ENCODE measurements at regions not wholly inside any gene's neighbourhood (a gene's known extent, or its start where the extent isn't known, plus 50 kb on each side); places are given as distances from the start of the nearest gene placed in this dataset.

DNA sequence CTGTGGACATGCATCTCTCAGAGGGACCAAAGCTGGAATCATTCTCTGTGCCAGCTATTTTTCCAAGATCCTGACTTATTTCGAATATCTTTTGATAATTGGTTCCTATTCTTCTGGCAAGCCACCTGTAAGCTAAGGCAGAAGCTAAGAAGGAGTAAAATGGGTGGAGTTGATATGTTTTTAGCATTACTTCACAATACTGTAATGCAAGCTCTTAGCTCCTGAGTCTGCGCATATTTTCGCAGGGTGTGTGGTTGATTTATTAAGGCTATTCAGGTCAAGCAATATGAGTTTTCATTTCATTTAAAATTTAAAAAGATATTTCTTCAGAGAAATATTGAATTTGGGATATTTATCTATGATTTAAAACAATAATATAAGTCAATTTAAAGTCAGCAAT, 158.5 kb upstream of the ADAMTS16 start:
- Histone ChIP-seq H3K27me3 (no peaks in the 10 kb centered on the region), H3K4me1 (no peaks in the 10 kb centered on the region), H3K4me3 (no peak overlapping the region), H3K36me3 (no peaks in the 10 kb centered on the region), H3K9me3 (no peaks in the 10 kb centered on the region), H3K27ac (no peak overlapping the region)
- ATAC-seq, result no peak
- 72% methylated on average over 3 of the region's 3 CpGs for WGBS, 2 donors
- FAIRE-seq, result no peak
- no peak for DNase-seq
- intact Hi-C loops (cut with DNase I), result no loop called here
- TF ChIP-seq, protein P1, sequence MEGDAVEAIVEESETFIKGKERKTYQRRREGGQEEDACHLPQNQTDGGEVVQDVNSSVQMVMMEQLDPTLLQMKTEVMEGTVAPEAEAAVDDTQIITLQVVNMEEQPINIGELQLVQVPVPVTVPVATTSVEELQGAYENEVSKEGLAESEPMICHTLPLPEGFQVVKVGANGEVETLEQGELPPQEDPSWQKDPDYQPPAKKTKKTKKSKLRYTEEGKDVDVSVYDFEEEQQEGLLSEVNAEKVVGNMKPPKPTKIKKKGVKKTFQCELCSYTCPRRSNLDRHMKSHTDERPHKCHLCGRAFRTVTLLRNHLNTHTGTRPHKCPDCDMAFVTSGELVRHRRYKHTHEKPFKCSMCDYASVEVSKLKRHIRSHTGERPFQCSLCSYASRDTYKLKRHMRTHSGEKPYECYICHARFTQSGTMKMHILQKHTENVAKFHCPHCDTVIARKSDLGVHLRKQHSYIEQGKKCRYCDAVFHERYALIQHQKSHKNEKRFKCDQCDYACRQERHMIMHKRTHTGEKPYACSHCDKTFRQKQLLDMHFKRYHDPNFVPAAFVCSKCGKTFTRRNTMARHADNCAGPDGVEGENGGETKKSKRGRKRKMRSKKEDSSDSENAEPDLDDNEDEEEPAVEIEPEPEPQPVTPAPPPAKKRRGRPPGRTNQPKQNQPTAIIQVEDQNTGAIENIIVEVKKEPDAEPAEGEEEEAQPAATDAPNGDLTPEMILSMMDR (IDR thresholded peaks at IDR 0.05), result no peak

DNA sequence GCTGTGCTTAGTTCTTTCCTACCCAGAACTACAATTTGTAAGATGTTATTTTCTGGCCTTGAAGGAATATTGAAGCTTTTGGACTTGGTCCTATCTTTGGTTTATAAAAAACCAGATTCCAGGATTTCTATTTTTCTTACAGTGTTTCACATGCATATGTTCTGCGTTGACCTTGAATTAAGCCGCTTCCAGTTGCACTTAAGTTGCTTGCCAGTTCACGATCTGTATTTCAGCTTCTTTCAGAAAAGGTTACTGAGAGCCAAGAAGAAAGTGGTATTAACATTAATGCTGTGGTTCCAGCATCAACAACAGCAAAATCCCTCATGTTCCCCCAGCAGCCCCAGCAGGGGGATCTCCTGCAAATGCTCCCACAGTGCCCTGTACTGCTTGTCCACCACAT, 156.4 kb upstream of the ADAMTS16 start:
- ATAC-seq, result no peak
- H3K4me1 ChIP-seq, result no peaks in the 10 kb centered on the region

DNA sequence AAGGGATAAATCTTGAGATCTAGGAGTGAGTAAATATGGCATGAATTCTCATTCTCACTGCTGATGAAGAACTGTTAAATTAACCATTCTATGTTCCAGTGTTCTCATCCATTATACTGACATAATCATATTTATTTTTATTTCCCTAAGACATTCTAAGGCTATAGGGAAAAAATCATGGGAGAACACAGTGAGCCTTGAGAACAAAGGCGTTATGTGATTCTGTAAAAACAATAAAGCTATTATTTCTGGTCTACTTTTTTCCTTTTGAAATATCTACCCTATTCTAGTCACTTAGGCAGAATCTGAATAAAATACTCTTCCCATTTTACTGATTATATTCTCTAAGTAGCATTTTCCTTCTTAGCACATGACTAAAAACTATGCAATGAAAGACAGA, 155.7 kb upstream of the ADAMTS16 start:
- 53 to 64% methylated on average over 1 of the region's 1 CpG for WGBS, 2 donors
- no peak overlapping the region for H3K27ac ChIP-seq
- FAIRE-seq (no peak), DNase-seq (no peak), ATAC-seq (no peak)
- intact Hi-C loops (cut with DNase I), result no loop called here
- no peaks in the 10 kb centered on the region for H3K27me3 ChIP-seq
- H3K9me3 ChIP-seq, result no peaks in the 10 kb centered on the region
- no peaks in the 10 kb centered on the region for H3K36me3 ChIP-seq
- no peak overlapping the region for H3K4me3 ChIP-seq
- H3K4me1 ChIP-seq, result no peaks in the 10 kb centered on the region
- TF ChIP-seq, protein P1 (IDR thresholded peaks at IDR 0.05), result no peak

More for the DNA sequence above, 156.4 kb upstream of the ADAMTS16 start:
- TF ChIP-seq, protein P1 (IDR thresholded peaks at IDR 0.05), result no peak
- Histone ChIP-seq H3K4me3 (no peak overlapping the region), H3K9me3 (no peaks in the 10 kb centered on the region), H3K27me3 (no peaks in the 10 kb centered on the region), H3K27ac (no peak overlapping the region), H3K36me3 (no peaks in the 10 kb centered on the region)
- 47 to 63% methylated on average over 3 of the region's 3 CpGs for WGBS, 2 donors
- no peak for FAIRE-seq
- no peak for DNase-seq
- intact Hi-C loops (cut with DNase I), result no loop called here

DNA sequence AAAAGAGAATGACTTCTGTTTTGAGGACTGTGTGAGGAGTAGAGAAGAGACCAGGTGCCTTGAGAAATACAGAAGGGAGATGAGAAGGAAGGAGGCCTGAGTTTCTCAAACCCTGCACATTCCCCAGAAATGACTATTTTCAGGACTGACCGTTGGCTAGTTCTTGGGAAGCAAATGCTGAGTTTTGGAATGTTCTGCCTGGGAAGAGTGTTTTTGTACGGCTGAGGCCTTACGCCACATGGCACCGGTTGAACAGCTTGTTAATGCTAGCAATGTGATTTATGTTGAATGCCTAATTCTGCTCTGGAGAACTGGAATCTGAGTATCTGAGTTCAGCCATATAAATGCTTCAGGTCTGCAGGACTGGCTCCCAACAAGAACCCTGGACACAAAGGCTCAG, 152.7 kb upstream of the ADAMTS16 start:
- intact Hi-C loops (cut with DNase I), result no loop called here
- TF ChIP-seq, protein P1 (IDR thresholded peaks at IDR 0.05), result no peak
- 81 to 85% methylated on average over 4 of the region's 4 CpGs for WGBS, 2 donors
- no peaks in the 10 kb centered on the region for H3K27me3 ChIP-seq
- FAIRE-seq (no peak), DNase-seq (no peak), ATAC-seq (no peak)
- no peak overlapping the region for H3K4me3 ChIP-seq
- H3K4me1 ChIP-seq, result no peaks in the 10 kb centered on the region
- H3K36me3 ChIP-seq, result no peaks in the 10 kb centered on the region
- no peak overlapping the region for H3K27ac ChIP-seq
- H3K9me3 ChIP-seq, result no peaks in the 10 kb centered on the region

DNA sequence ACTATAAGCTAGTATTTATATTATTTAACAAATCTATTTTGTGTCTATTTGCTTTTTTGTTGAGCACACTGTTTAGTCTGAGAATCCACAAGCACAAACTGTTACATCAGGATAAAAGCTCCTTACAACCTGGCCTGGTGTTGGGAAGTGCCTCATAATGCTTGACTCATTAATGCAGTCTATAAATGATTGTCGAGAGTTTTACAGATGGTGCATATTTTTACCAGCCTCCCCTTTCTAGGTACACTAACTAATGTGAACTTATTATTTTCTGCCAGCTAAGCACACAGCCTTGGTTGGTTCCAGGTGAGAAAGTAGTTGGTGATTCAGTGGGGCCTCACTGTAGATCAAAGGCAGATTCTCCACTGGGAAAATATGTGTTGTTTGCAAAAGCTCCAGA, 151.0 kb upstream of the ADAMTS16 start:
- intact Hi-C loops (cut with DNase I), result no loop called here
- Histone ChIP-seq H3K4me3 (no peak overlapping the region), H3K9me3 (no peaks in the 10 kb centered on the region), H3K27ac (no peak overlapping the region), H3K27me3 (no peaks in the 10 kb centered on the region), H3K36me3 (no peaks in the 10 kb centered on the region), H3K4me1 (no peaks in the 10 kb centered on the region)
- DNase-seq (no peak), ATAC-seq (peak in 2 of 4 donors; percentile 51 to 64), FAIRE-seq (no peak)
- 22 to 26% methylated on average over 1 of the region's 1 CpG for WGBS, 2 donors
- TF ChIP-seq, protein P1 (IDR thresholded peaks at IDR 0.05), result no peak

All from pancreas (tissue), 10 donors.